ENCODE measurements at regions not wholly inside any gene's neighbourhood (a gene's known extent, or its start where the extent isn't known, plus 50 kb on each side); places are given as distances from the start of the nearest gene placed in this dataset.

DNA sequence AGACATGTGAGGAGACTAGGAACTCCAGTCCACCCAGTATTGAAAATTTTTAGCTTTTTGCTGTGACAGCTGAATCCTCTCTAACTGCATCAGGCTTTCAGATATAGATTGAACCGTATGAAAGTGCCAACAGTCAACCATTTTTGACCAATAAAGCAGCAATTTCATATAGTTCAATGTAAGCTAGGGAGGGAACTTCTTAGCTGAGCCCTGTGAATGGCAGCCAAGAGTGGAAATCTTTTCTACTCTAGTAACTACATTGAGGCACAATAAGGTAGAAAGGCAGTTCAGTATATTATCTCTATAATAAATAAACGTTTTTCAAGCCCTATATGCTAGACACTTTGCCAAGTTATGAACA is 96.3 kb upstream of the TANK start:
- CTCF ChIA-PET: interaction anchor here (0.5 to 1.8 kb wide), 42 partner anchors 9 to 1464 kb away, joined by 3 to 20 read pairs (median 4); no protein-coding TSS in a partner anchor
- no peak overlapping the region for H3K4me3 Mint-ChIP-seq
- TF ChIP-seq ZNF317 (CRISPR knock-in tag; IDR thresholded peaks at IDR 0.05; ENCODE audit: borderline replicate concordance, low read depth) (no peak), PRRX2 (CRISPR knock-in tag; IDR thresholded peaks at IDR 0.05) (no peak), NFE2L1 (CRISPR knock-in tag; IDR thresholded peaks at IDR 0.05) (no peak), ZNF121 (CRISPR knock-in tag; IDR thresholded peaks at IDR 0.05) (no peak), RELA (CRISPR knock-in tag; IDR thresholded peaks at IDR 0.05; ENCODE audit: borderline replicate concordance) (no peak), NR2C2 (CRISPR knock-in tag; IDR thresholded peaks at IDR 0.05) (no peak), OVOL2 (CRISPR knock-in tag; IDR thresholded peaks at IDR 0.05; ENCODE audit: borderline replicate concordance) (no peak), KAT7 (CRISPR knock-in tag; IDR thresholded peaks at IDR 0.05; ENCODE audit: borderline replicate concordance) (no peak)
- TF ChIP-seq, protein P1, sequence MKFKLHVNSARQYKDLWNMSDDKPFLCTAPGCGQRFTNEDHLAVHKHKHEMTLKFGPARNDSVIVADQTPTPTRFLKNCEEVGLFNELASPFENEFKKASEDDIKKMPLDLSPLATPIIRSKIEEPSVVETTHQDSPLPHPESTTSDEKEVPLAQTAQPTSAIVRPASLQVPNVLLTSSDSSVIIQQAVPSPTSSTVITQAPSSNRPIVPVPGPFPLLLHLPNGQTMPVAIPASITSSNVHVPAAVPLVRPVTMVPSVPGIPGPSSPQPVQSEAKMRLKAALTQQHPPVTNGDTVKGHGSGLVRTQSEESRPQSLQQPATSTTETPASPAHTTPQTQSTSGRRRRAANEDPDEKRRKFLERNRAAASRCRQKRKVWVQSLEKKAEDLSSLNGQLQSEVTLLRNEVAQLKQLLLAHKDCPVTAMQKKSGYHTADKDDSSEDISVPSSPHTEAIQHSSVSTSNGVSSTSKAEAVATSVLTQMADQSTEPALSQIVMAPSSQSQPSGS (CRISPR knock-in tag; IDR thresholded peaks at IDR 0.05; ENCODE audit: borderline replicate concordance, low read depth): no peak
- TF ChIP-seq, protein P2, sequence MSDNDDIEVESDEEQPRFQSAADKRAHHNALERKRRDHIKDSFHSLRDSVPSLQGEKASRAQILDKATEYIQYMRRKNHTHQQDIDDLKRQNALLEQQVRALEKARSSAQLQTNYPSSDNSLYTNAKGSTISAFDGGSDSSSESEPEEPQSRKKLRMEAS (CRISPR knock-in tag; IDR thresholded peaks at IDR 0.05): no peak
- TF ChIP-seq, protein P3, sequence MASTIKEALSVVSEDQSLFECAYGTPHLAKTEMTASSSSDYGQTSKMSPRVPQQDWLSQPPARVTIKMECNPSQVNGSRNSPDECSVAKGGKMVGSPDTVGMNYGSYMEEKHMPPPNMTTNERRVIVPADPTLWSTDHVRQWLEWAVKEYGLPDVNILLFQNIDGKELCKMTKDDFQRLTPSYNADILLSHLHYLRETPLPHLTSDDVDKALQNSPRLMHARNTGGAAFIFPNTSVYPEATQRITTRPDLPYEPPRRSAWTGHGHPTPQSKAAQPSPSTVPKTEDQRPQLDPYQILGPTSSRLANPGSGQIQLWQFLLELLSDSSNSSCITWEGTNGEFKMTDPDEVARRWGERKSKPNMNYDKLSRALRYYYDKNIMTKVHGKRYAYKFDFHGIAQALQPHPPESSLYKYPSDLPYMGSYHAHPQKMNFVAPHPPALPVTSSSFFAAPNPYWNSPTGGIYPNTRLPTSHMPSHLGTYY (CRISPR knock-in tag; IDR thresholded peaks at IDR 0.05): no peak
- TF ChIP-seq, protein P4, sequence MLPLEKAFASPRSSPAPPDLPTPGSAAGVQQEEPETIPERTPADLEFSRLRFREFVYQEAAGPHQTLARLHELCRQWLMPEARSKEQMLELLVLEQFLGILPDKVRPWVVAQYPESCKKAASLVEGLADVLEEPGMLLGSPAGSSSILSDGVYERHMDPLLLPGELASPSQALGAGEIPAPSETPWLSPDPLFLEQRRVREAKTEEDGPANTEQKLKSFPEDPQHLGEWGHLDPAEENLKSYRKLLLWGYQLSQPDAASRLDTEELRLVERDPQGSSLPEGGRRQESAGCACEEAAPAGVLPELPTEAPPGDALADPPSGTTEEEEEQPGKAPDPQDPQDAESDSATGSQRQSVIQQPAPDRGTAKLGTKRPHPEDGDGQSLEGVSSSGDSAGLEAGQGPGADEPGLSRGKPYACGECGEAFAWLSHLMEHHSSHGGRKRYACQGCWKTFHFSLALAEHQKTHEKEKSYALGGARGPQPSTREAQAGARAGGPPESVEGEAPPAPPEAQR (CRISPR knock-in tag; IDR thresholded peaks at IDR 0.05): no peak
- no peaks in the 10 kb centered on the region for H3K36me3 Mint-ChIP-seq
- DNase-seq (ENCODE audit: low spot score): no peak
- peaks cover 9% of the 10 kb centered on the region for H3K4me1 Mint-ChIP-seq
- ATAC-seq: peak; percentile 33
- POLR2A ChIA-PET: no interaction called here
- no peaks in the 10 kb centered on the region for H3K9me3 Mint-ChIP-seq
- no peaks in the 10 kb centered on the region for H3K27me3 Mint-ChIP-seq (ENCODE audit: low read depth)
- H3K27ac Mint-ChIP-seq: no peak overlapping the region

DNA sequence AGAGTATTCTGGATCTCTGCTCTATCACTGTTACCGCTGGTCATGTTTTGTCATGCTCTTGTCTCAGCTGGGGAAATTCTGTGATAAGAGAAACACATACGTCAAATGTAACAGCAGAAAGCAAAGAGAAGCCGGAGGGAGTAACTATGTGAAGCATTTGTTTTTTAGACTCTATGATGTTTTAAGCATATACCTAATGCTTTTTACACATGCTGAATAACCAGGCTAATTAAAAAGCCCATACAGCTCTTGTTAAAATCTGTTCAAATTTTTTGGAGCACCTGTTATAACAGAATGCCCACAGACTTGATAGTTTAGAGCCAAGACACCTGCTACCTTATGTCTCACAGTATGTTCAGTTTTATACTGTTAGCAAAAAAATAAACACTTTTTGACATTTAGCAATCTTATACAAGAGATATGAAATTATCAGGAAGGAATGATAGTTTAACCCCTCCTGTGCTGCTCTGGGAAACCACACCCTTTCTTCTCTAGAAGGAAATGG is 92.3 kb upstream of the TANK start:
- TF ChIP-seq, protein P5, sequence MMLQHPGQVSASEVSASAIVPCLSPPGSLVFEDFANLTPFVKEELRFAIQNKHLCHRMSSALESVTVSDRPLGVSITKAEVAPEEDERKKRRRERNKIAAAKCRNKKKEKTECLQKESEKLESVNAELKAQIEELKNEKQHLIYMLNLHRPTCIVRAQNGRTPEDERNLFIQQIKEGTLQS (CRISPR knock-in tag; conservative IDR thresholded peaks at IDR 0.05): no peak
- TF ChIP-seq ZNF396 (CRISPR knock-in tag; IDR thresholded peaks at IDR 0.05; ENCODE audit: borderline replicate concordance): no peak
- TF ChIP-seq SMAD4 (CRISPR knock-in tag; IDR thresholded peaks at IDR 0.05): no peak
- H3K4me1 Mint-ChIP-seq: peaks cover 3% of the 10 kb centered on the region
- H3K4me3 Mint-ChIP-seq: no peak overlapping the region
- ChIA-PET POLR2A (no interaction called here), CTCF (no interaction called here)
- ATAC-seq: no peak
- no peaks in the 10 kb centered on the region for H3K36me3 Mint-ChIP-seq
- no peaks in the 10 kb centered on the region for H3K27me3 Mint-ChIP-seq (ENCODE audit: low read depth)
- peaks cover 7% of the 10 kb centered on the region for H3K9me3 Mint-ChIP-seq
- no peak overlapping the region for H3K27ac Mint-ChIP-seq
- DNase-seq (ENCODE audit: low spot score): no peak

DNA sequence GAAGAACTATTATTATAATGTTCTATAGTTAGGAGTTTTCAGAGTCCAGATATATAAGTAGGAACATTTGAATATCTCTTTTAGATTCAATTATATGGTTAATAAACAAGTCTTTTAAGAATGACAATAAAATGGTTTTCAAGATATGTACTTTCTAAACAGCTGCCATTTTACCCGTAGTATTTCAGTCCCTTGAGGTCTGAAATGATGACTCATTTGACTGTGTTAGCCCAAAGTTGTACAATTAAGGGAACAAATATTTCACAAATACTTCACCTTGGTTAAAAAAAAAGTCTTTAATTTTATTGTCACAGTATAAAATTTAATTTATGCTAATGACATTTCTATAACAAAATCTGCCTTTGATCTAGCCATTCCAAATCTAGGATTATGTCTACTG is 91.6 kb upstream of the TANK start:
- ATAC-seq (no peak), DNase-seq (ENCODE audit: low spot score) (no peak)
- TF ChIP-seq ZNF263 (CRISPR knock-in tag; IDR thresholded peaks at IDR 0.05; ENCODE audit: low read depth) (no peak), JUN (CRISPR knock-in tag; IDR thresholded peaks at IDR 0.05) (no peak), KAT7 (CRISPR knock-in tag; IDR thresholded peaks at IDR 0.05; ENCODE audit: borderline replicate concordance) (no peak), SOX15 (CRISPR knock-in tag; IDR thresholded peaks at IDR 0.05) (no peak), JAZF1 (CRISPR knock-in tag; IDR thresholded peaks at IDR 0.05) (no peak), ELF4 (CRISPR knock-in tag; IDR thresholded peaks at IDR 0.05; ENCODE audit: low read depth) (no peak), SMAD4 (CRISPR knock-in tag; IDR thresholded peaks at IDR 0.05) (no peak)
- TF ChIP-seq, protein P6, sequence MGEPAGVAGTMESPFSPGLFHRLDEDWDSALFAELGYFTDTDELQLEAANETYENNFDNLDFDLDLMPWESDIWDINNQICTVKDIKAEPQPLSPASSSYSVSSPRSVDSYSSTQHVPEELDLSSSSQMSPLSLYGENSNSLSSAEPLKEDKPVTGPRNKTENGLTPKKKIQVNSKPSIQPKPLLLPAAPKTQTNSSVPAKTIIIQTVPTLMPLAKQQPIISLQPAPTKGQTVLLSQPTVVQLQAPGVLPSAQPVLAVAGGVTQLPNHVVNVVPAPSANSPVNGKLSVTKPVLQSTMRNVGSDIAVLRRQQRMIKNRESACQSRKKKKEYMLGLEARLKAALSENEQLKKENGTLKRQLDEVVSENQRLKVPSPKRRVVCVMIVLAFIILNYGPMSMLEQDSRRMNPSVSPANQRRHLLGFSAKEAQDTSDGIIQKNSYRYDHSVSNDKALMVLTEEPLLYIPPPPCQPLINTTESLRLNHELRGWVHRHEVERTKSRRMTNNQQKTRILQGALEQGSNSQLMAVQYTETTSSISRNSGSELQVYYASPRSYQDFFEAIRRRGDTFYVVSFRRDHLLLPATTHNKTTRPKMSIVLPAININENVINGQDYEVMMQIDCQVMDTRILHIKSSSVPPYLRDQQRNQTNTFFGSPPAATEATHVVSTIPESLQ (CRISPR knock-in tag; IDR thresholded peaks at IDR 0.05): no peak
- TF ChIP-seq, protein P4 (CRISPR knock-in tag; IDR thresholded peaks at IDR 0.05): no peak
- Mint-ChIP-seq H3K9me3 (peaks cover 7% of the 10 kb centered on the region), H3K4me1 (no peaks in the 10 kb centered on the region; the same call in 1 of the 2 replicates), H3K27me3 (ENCODE audit: low read depth) (no peaks in the 10 kb centered on the region), H3K4me3 (no peak overlapping the region), H3K36me3 (no peaks in the 10 kb centered on the region), H3K27ac (no peak overlapping the region)
- ChIA-PET POLR2A (no interaction called here), CTCF (no interaction called here)
